ENCODE measurements at regions not wholly inside any gene's neighbourhood (a gene's known extent, or its start where the extent isn't known, plus 50 kb on each side); places are given as distances from the start of the nearest gene placed in this dataset.

GRCh38 chr3:87614998-87615397 lies 338.6 kb upstream of the POU1F1 start:
- no peak for DNase-seq (ENCODE audit: low spot score)
- no peaks in the 10 kb centered on the region for H3K4me1 Mint-ChIP-seq (ENCODE audit: low read depth)
- no peak overlapping the region for H3K27ac Mint-ChIP-seq (ENCODE audit: unreplicated experiment)
- no peak for TF ChIP-seq CTCF (IDR thresholded peaks at IDR 0.05)
- H3K27me3 Mint-ChIP-seq (ENCODE audit: low read depth), result no peaks in the 10 kb centered on the region
- no peak overlapping the region for H3K4me3 Mint-ChIP-seq (ENCODE audit: unreplicated experiment)
- peaks cover 28% of the 10 kb centered on the region for H3K9me3 Mint-ChIP-seq (ENCODE audit: low read depth)
- no peaks in the 10 kb centered on the region for H3K36me3 Mint-ChIP-seq (ENCODE audit: low read depth)

- no peak for TF ChIP-seq CTCF (IDR thresholded peaks at IDR 0.05)
- Mint-ChIP-seq H3K9me3 (ENCODE audit: low read depth) (peaks cover 21% of the 10 kb centered on the region), H3K4me1 (ENCODE audit: low read depth) (no peaks in the 10 kb centered on the region), H3K36me3 (ENCODE audit: low read depth) (no peaks in the 10 kb centered on the region), H3K27ac (ENCODE audit: unreplicated experiment) (no peak overlapping the region), H3K4me3 (ENCODE audit: unreplicated experiment) (no peak overlapping the region), H3K27me3 (ENCODE audit: low read depth) (no peaks in the 10 kb centered on the region)
- no peak for DNase-seq (ENCODE audit: low spot score)
Measured at GRCh38 chr3:87607234-87607633, 330.9 kb upstream of the POU1F1 start.

- Mint-ChIP-seq H3K4me3 (ENCODE audit: unreplicated experiment) (no peak overlapping the region), H3K9me3 (ENCODE audit: low read depth) (peaks cover 17% of the 10 kb centered on the region), H3K27me3 (ENCODE audit: low read depth) (no peaks in the 10 kb centered on the region), H3K27ac (ENCODE audit: unreplicated experiment) (no peak overlapping the region), H3K4me1 (ENCODE audit: low read depth) (no peaks in the 10 kb centered on the region), H3K36me3 (ENCODE audit: low read depth) (no peaks in the 10 kb centered on the region)
- no peak for TF ChIP-seq CTCF (IDR thresholded peaks at IDR 0.05)
- DNase-seq (ENCODE audit: low spot score), result no peak
Measured at GRCh38 chr3:87595798-87596197, 319.4 kb upstream of the POU1F1 start.

- no peak for DNase-seq (ENCODE audit: low spot score)
- Mint-ChIP-seq H3K27me3 (ENCODE audit: low read depth) (peaks cover 6% of the 10 kb centered on the region), H3K27ac (ENCODE audit: unreplicated experiment) (no peak overlapping the region), H3K9me3 (ENCODE audit: low read depth) (no peaks in the 10 kb centered on the region), H3K36me3 (ENCODE audit: low read depth) (no peaks in the 10 kb centered on the region), H3K4me3 (ENCODE audit: unreplicated experiment) (no peak overlapping the region), H3K4me1 (ENCODE audit: low read depth) (no peaks in the 10 kb centered on the region)
- TF ChIP-seq CTCF (IDR thresholded peaks at IDR 0.05), result no peak
Measured at GRCh38 chr3:87581240-87581639, 304.9 kb upstream of the POU1F1 start.

GRCh38 chr3:87576752-87577151 lies 300.4 kb upstream of the POU1F1 start:
- Mint-ChIP-seq H3K4me1 (ENCODE audit: low read depth) (no peaks in the 10 kb centered on the region), H3K36me3 (ENCODE audit: low read depth) (no peaks in the 10 kb centered on the region), H3K27ac (ENCODE audit: unreplicated experiment) (no peak overlapping the region), H3K9me3 (ENCODE audit: low read depth) (no peaks in the 10 kb centered on the region), H3K4me3 (ENCODE audit: unreplicated experiment) (no peak overlapping the region), H3K27me3 (ENCODE audit: low read depth) (peaks cover 2% of the 10 kb centered on the region)
- DNase-seq (ENCODE audit: low spot score), result no peak
- TF ChIP-seq CTCF (IDR thresholded peaks at IDR 0.05), result no peak

Measured in chondrocyte (in vitro differentiated cells).